Transverse colon (tissue), 4 donors: ENCODE measurements at regions not wholly inside any gene's neighbourhood (a gene's known extent, or its start where the extent isn't known, plus 50 kb on each side); places are given as distances from the start of the nearest gene placed in this dataset.

Source experiments
- DNase-seq: peaks from one replicate; pipeline ENCODE4 v3.0.0-alpha.2; 2019
- H3K27ac ChIP-seq, 4 donors: fragments of 200-600 bp; sonication (generic); 2 replicates each; pipeline ENCODE4 v1.5.1; 2016 to 2018; ENCODE audit warnings: inconsistent platforms in 4 of 4
- H3K27me3 ChIP-seq: fragments of 200-600 bp; sonication (generic); 2 replicates; pipeline ENCODE4 v1.5.1; 2017; ENCODE audit warnings: inconsistent platforms
- H3K36me3 ChIP-seq, 4 donors: fragments of 200-600 bp; sonication (generic); 2 replicates each; pipeline ENCODE4 v1.5.1; 2017 to 2019; ENCODE audit warnings: inconsistent platforms in 4 of 4
- H3K4me1 ChIP-seq, 4 donors: fragments of 200-600 bp; sonication (generic); 2 replicates each; pipeline ENCODE4 v1.5.1; 2017 to 2020; ENCODE audit warnings: inconsistent platforms in 4 of 4
- H3K4me3 ChIP-seq, 4 donors: fragments of 200-600 bp; sonication (generic); 1 replicate in 1 of 4; 2 replicates in 3 of 4; pipeline versions ENCODE4 v1.5.1 to v1.6.1; 2017 to 2019; ENCODE audit warnings: inconsistent platforms in 4 of 4
- H3K9me3 ChIP-seq, 2 donors: fragments of 200-600 bp; sonication (generic); 2 replicates each; pipeline ENCODE4 v1.5.1; 2017 to 2019; ENCODE audit warnings: inconsistent platforms in 2 of 2
- CTCF ChIP-seq, 5 experiments: fragments of 200-600 bp in 3 of 5; fragments of 450-650 bp in 2 of 5; sonication (generic) in 3 of 5; IDR thresholded peaks; 1 replicate in 2 of 5; 2 replicates in 3 of 5; pipeline ENCODE4 v1.5.1; 2016 to 2017; ENCODE audit warnings: antibody characterized with exemption in 5 of 5, inconsistent platforms in 3 of 5, mild to moderate bottlenecking in 2 of 5, moderate library complexity in 1 of 5
- EP300 ChIP-seq: sonication (generic); formaldehyde crosslinking; IDR thresholded peaks from one replicate; pipeline ENCODE4 v1.6.1; 2017; ENCODE audit warnings: antibody characterized with exemption, low read depth
- POLR2A ChIP-seq: fragments of 450-650 bp; IDR thresholded peaks from one replicate; pipeline ENCODE4 v1.6.1; 2016; ENCODE audit warnings: antibody characterized with exemption, mild to moderate bottlenecking, moderate library complexity
- POLR2AphosphoS5 ChIP-seq, 3 donors: sonication (generic); formaldehyde crosslinking; IDR thresholded peaks; one replicate each; pipeline ENCODE4 v1.6.1; 2016; ENCODE audit warnings: antibody characterized with exemption in 3 of 3
- WGBS, 2 donors: methylation state at CpG; one replicate each; pipeline ENCODE4 v1.1.5; 2018; ENCODE audit warnings: low coverage in 1 of 2; 5-methylcytosine and 5-hydroxymethylcytosine counted together
- in situ Hi-C, 4 donors: fragments of 200-750 bp; cut with MboI; loops; one replicate each; pipeline versions ENCODE4 v1.15.0 to v1.15.1; 2017; ENCODE audit warnings: low sequenced_read_pairs in 3 of 4, low pct_ligation_motif_present in 1 of 4, low pct_unique_long_range_greater_than_20kb in 1 of 4
- intact Hi-C: fragments of 100-400 bp; cut with DNase I; formaldehyde crosslinking; loops from one replicate; pipeline ENCODE4 v1.15.1; 2023; ENCODE audit warnings: low total_unique reads

GRCh38 chr5:100270023-100270771 is 265.0 kb upstream of the FAM174A start:
- H3K4me3 ChIP-seq, result no peak overlapping the region
- no peaks in the 10 kb centered on the region for H3K9me3 ChIP-seq
- H3K27me3 ChIP-seq, result no peaks in the 10 kb centered on the region
- no peak overlapping the region for H3K27ac ChIP-seq
- no peak for DNase-seq
- TF ChIP-seq CTCF (IDR thresholded peaks at IDR 0.05) (no peak), POLR2AphosphoS5 (IDR thresholded peaks at IDR 0.05) (no peak), POLR2A (no peak), EP300 (no peak)
- H3K36me3 ChIP-seq, result no peaks in the 10 kb centered on the region
- in situ Hi-C loops, result no loop called here
- WGBS, 2 donors, result 21 to 27% methylated on average over 7 of the region's 7 CpGs
- intact Hi-C loops, result no loop called here
- no peaks in the 10 kb centered on the region for H3K4me1 ChIP-seq

DNA sequence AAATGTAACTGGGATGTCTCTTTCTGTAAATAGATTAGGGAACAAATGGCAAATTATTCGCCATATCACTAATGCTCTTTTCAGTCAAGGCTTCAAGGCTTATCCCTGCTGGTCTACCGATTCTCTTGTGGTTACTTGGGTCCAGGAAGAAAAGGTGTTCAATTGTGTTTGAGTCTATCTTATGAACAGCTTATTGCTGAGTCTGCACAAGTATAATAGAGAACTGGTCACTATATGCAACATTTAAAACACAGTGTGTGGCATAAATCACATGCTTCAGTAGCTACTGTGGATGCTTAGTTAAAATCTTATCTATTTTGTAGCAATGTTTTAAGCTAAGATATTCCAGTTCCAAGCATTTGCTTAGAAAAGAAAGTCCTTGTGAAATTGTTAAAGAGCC is 274.2 kb upstream of the FAM174A start:
- intact Hi-C loops, result no loop called here
- in situ Hi-C loops, result no loop called here
- Histone ChIP-seq H3K27me3 (no peaks in the 10 kb centered on the region), H3K9me3 (no peaks in the 10 kb centered on the region), H3K27ac (no peak overlapping the region), H3K36me3 (no peaks in the 10 kb centered on the region), H3K4me3 (no peak overlapping the region), H3K4me1 (no peaks in the 10 kb centered on the region)
- no peak for DNase-seq
- no peak for TF ChIP-seq CTCF (IDR thresholded peaks at IDR 0.05)
- TF ChIP-seq EP300, result no peak
- no peak for TF ChIP-seq POLR2AphosphoS5 (IDR thresholded peaks at IDR 0.05)
- no peak for TF ChIP-seq POLR2A
- 75 to 84% methylated on average over 2 of the region's 2 CpGs for WGBS, 2 donors

DNA sequence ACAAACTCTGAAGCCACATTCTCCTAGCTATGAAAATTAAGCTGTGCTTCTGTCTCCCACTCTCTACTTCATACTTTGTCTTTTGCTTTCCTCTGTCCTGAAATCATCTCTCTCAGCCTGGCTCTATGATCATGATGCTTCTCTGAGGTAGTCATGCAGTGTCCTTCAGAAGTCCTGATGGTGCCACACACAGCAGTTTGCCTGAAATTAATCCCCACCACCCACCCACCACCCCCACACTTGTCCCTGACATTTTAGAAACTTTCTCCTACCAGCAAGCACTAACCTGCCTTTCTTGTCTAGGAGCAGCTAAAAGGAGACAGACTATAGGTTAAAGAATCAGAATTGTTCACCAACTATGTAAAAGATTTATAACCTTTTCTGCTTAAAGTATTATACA is 282.2 kb upstream of the FAM174A start:
- Histone ChIP-seq H3K4me3 (no peak overlapping the region), H3K36me3 (no peaks in the 10 kb centered on the region), H3K4me1 (no peaks in the 10 kb centered on the region), H3K27ac (no peak overlapping the region), H3K9me3 (no peaks in the 10 kb centered on the region), H3K27me3 (no peaks in the 10 kb centered on the region)
- intact Hi-C loops, result no loop called here
- in situ Hi-C loops, result no loop called here
- TF ChIP-seq EP300 (no peak), CTCF (IDR thresholded peaks at IDR 0.05) (no peak), POLR2AphosphoS5 (IDR thresholded peaks at IDR 0.05) (no peak), POLR2A (no peak)
- DNase-seq, result no peak

- no peak for DNase-seq
- 61 to 75% methylated on average over 3 of the region's 3 CpGs for WGBS, 2 donors
- in situ Hi-C loops, result no loop called here
- no peaks in the 10 kb centered on the region for H3K4me1 ChIP-seq
- no peaks in the 10 kb centered on the region for H3K27me3 ChIP-seq
- intact Hi-C loops, result no loop called here
- H3K27ac ChIP-seq, result no peak overlapping the region
- H3K4me3 ChIP-seq, result no peak overlapping the region
- H3K9me3 ChIP-seq, result no peaks in the 10 kb centered on the region
- TF ChIP-seq POLR2AphosphoS5 (IDR thresholded peaks at IDR 0.05) (no peak), CTCF (IDR thresholded peaks at IDR 0.05) (no peak)
- no peaks in the 10 kb centered on the region for H3K36me3 ChIP-seq
Observed at GRCh38 chr5:100252037-100252436, 283.1 kb upstream of the FAM174A start.
